ENCODE measurements at regions not wholly inside any gene's neighbourhood (a gene's known extent, or its start where the extent isn't known, plus 50 kb on each side); places are given as distances from the start of the nearest gene placed in this dataset.

GRCh38 chr14:61215222-61216020 is 65.7 kb downstream of the TMEM30B start:
- TF ChIP-seq CTCF (IDR thresholded peaks at IDR 0.05): no peak
- TF ChIP-seq POLR2A (IDR thresholded peaks at IDR 0.05): no peak

Measured in sigmoid colon (tissue), 3 donors.